ENCODE measurements at regions not wholly inside any gene's neighbourhood (a gene's known extent, or its start where the extent isn't known, plus 50 kb on each side); places are given as distances from the start of the nearest gene placed in this dataset.

DNA sequence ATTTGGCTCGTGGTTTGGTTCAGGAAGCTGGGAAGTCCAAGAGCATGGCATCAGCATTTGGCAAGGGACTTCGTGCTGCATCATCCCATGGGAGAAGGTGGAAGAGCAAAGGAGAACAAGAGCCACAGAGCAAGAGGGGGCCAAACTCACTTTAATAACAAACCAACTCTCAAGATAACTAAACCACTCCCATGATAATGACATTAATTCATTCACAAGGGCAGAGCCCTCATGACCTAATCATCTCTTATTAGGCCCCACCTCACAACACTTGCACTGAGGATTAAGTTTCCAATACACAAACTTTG, 113.4 kb upstream of the ATXN3L start:
- Histone ChIP-seq H3K4me1 (ENCODE audit: control insufficient read depth, extremely low read depth, insufficient read depth, low read length) (peaks cover 10% of the 10 kb centered on the region), H3K9me3 (ENCODE audit: control insufficient read depth, low read depth, low read length) (no peaks in the 10 kb centered on the region), H3K27ac (ENCODE audit: control insufficient read depth, insufficient read depth, low read length) (no peak overlapping the region), H2AFZ (ENCODE audit: control insufficient read depth, low read length) (no peak overlapping the region), H3K4me2 (ENCODE audit: control insufficient read depth, extremely low read depth, insufficient read depth, low read depth, low read length) (no peak overlapping the region), H4K20me1 (ENCODE audit: control insufficient read depth, extremely low read depth, insufficient read depth, low read length) (no peaks in the 10 kb centered on the region), H3K79me2 (ENCODE audit: control insufficient read depth, insufficient read depth, low read length) (no peaks in the 10 kb centered on the region), H3K9ac (ENCODE audit: control insufficient read depth, extremely low read depth, insufficient read depth, low read length) (no peak overlapping the region), H3K4me3 (ENCODE audit: control insufficient read depth in 2 of 3, extremely low read depth in 1 of 3, insufficient read depth in 2 of 3, low read depth in 1 of 3, low read length in 3 of 3) (no peak overlapping the region), H3K36me3 (ENCODE audit: control insufficient read depth in 2 of 2, extremely low read depth in 1 of 2, insufficient read depth in 2 of 2, low read length in 2 of 2) (no peaks in the 10 kb centered on the region), H3K9me1 (ENCODE audit: control insufficient read depth, extremely low read depth, insufficient read depth, low read length) (no peaks in the 10 kb centered on the region), H3K27me3 (ENCODE audit: control insufficient read depth, extremely low read depth, insufficient read depth, low read length) (no peaks in the 10 kb centered on the region)
- FAIRE-seq: no peak
- dilution Hi-C loops (cut with MboI; ENCODE audit: extremely low pct_ligation_motif_present, low sequenced_read_pairs): no loop called here
- no peak for TF ChIP-seq EZH2 (IDR thresholded peaks at IDR 0.05; ENCODE audit: low read length)
- TF ChIP-seq, protein P1, sequence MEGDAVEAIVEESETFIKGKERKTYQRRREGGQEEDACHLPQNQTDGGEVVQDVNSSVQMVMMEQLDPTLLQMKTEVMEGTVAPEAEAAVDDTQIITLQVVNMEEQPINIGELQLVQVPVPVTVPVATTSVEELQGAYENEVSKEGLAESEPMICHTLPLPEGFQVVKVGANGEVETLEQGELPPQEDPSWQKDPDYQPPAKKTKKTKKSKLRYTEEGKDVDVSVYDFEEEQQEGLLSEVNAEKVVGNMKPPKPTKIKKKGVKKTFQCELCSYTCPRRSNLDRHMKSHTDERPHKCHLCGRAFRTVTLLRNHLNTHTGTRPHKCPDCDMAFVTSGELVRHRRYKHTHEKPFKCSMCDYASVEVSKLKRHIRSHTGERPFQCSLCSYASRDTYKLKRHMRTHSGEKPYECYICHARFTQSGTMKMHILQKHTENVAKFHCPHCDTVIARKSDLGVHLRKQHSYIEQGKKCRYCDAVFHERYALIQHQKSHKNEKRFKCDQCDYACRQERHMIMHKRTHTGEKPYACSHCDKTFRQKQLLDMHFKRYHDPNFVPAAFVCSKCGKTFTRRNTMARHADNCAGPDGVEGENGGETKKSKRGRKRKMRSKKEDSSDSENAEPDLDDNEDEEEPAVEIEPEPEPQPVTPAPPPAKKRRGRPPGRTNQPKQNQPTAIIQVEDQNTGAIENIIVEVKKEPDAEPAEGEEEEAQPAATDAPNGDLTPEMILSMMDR (optimal IDR thresholded peaks at IDR 0.05 in 1 of 3, IDR thresholded peaks at IDR 0.05 in 1 of 3, conservative IDR thresholded peaks at IDR 0.05 in 1 of 3; ENCODE audit: extremely low read depth in 1 of 3, insufficient read depth in 2 of 3, low read length in 3 of 3): no peak
- no peak for DNase-seq (ENCODE audit: low read depth, low spot score)

DNA sequence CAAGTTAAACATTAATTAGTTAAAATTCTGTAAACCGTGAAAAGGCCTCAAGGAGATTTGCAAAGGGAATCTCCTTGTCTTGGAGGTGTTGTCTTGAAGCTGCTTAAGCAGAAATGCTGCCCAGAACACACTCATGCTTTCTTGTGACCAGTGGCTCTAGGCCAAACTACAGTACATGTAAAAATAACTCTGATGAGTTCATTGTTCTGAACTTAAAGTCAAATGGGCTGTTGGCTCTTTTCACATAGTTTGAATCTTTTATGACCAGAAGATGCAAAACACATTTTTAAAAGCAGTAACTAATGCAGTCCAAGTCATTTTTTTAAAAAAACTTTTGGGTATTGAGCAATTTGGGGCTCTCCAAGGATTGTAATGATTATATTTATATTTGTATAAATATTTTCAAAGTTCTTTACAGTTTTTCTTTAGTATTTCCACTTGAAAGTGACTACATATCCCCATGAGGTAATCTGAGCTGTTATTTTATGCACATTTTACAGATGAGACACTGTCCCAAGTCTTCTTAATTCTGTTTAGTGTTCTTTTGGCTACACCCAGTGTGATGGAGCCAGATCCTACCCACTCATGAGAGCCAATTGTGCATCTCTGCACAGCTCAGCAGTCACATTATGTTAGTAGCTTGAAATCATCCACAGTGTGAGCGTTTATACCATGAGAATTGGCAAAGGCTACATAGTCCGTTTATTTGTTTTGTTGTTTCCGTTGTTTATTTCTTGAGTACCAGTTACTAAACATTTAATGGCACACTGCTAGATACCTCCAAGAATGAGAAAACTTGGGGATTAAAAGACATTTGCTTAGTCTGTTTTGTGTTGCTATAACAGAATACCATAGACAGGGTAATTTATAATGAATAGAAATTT, 112.8 kb upstream of the ATXN3L start:
- peak; percentile 36 for FAIRE-seq
- Histone ChIP-seq H4K20me1 (ENCODE audit: control insufficient read depth, extremely low read depth, insufficient read depth, low read length) (no peaks in the 10 kb centered on the region), H3K27me3 (ENCODE audit: control insufficient read depth, extremely low read depth, insufficient read depth, low read length) (no peaks in the 10 kb centered on the region), H3K9ac (ENCODE audit: control insufficient read depth, extremely low read depth, insufficient read depth, low read length) (no peak overlapping the region), H3K79me2 (ENCODE audit: control insufficient read depth, insufficient read depth, low read length) (no peaks in the 10 kb centered on the region), H3K36me3 (ENCODE audit: control insufficient read depth in 2 of 2, extremely low read depth in 1 of 2, insufficient read depth in 2 of 2, low read length in 2 of 2) (no peaks in the 10 kb centered on the region), H3K4me1 (ENCODE audit: control insufficient read depth, extremely low read depth, insufficient read depth, low read length) (peaks cover 15% of the 10 kb centered on the region), H3K4me3 (ENCODE audit: control insufficient read depth in 2 of 3, extremely low read depth in 1 of 3, insufficient read depth in 2 of 3, low read depth in 1 of 3, low read length in 3 of 3) (no peak overlapping the region), H3K9me1 (ENCODE audit: control insufficient read depth, extremely low read depth, insufficient read depth, low read length) (no peaks in the 10 kb centered on the region), H3K4me2 (ENCODE audit: control insufficient read depth, extremely low read depth, insufficient read depth, low read depth, low read length) (no peak overlapping the region), H3K27ac (ENCODE audit: control insufficient read depth, insufficient read depth, low read length) (no peak overlapping the region), H3K9me3 (ENCODE audit: control insufficient read depth, low read depth, low read length) (no peaks in the 10 kb centered on the region), H2AFZ (ENCODE audit: control insufficient read depth, low read length) (no peak overlapping the region)
- dilution Hi-C loops (cut with MboI; ENCODE audit: extremely low pct_ligation_motif_present, low sequenced_read_pairs): no loop called here
- TF ChIP-seq EZH2 (IDR thresholded peaks at IDR 0.05; ENCODE audit: low read length): no peak
- TF ChIP-seq, protein P1 (optimal IDR thresholded peaks at IDR 0.05 in 1 of 3, IDR thresholded peaks at IDR 0.05 in 1 of 3, conservative IDR thresholded peaks at IDR 0.05 in 1 of 3; ENCODE audit: extremely low read depth in 1 of 3, insufficient read depth in 2 of 3, low read length in 3 of 3): no peak
- peak; percentile 25 for DNase-seq (ENCODE audit: low read depth, low spot score)

Measured in keratinocyte (primary cell).